HG03342 (cell line): ENCODE measurements at regions not wholly inside any gene's neighbourhood (a gene's known extent, or its start where the extent isn't known, plus 50 kb on each side); places are given as distances from the start of the nearest gene placed in this dataset.

Experiments
- ATAC-seq: cut with Tn5 transposase; IDR thresholded peaks from one replicate; pipeline ENCODE4 v1.9.1; 2021; ENCODE audit warnings: mild to moderate bottlenecking, moderate library complexity; ENCODE audit not compliant: unreplicated experiment

DNA sequence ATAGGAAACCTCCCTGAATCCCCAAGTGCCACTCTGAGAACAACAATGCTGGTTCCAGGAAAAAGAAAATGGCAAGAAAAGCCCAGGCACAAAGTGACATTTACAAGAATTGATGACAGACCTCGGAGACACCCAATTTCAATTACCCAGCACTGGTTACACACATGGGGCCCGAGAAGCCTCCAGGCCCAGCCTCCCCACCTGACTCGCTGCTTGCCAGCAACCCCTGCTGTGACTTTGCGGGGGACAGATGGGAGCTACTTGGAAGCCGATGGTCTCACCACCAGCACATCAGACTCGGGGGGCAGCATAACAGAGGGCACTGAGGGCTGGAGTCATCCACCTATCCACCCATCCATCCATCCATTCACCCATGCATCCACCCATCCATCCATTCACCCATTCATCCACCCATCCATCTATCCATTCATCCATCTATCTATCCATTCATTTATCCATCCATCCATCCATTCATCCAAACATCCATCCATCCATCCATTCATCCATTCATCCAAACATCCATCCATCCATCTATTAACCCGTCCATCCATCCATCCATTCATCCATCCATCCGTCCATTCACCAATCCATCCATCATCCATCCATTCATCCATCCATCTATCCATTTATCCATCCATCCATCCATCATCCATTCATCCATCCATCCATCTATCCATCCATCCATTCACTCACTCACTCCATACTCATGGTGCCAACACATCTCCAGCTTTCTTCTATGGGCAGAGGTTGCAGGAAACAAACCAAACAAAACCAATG lies 567.6 kb downstream of the BRD1 start:
- ATAC-seq = no peak

GRCh38 chr22:49258107-49259010 lies 569.3 kb downstream of the BRD1 start:
- no peak for ATAC-seq

DNA sequence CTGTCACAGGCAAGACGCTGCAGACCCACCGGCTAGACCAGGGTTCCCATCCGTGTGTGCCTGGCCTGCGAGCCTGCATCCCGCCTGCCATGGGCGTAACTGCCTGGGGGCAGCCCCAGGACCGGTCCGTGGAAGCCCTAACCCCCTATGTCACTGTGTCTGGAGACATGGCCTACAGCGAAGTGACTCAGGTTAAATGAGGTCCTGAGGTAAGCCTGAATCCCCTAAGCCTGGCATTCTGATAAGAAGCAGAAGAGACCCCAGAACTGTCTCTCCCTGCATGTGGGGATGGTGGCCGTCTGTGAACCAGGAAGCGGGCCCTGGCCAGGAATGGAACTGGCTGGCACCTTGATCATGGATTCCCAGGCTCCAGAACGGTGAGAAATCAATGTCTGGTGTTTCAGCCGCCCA lies 570.1 kb downstream of the BRD1 start:
- no peak for ATAC-seq

DNA sequence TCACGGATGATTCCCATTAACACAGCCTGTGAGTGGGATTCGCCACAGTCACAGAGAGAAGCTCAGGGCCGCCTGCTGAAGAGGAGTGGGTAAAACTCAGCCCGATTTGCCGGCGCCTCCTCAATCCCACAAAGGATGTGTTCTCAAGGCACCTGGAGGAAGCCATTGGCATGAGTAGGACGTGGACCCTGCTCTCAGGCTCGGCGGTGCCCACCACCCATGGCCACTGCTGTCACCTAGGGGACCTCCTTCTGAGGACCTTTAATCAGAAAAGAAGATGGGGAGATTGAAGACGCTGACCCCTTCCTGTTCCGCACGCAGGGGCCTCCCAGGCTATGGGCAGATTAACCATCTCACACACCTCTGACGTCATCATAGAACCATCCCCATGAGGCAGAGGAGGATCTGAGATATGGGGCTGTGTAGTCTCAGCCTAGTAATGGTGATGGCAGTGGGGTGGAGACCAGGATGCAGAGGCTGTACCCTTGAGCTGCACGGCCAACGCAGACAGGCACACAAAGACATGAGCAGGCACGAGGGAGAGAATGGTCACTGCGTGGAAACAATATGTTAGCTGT lies 571.8 kb downstream of the BRD1 start:
- no peak for ATAC-seq

DNA sequence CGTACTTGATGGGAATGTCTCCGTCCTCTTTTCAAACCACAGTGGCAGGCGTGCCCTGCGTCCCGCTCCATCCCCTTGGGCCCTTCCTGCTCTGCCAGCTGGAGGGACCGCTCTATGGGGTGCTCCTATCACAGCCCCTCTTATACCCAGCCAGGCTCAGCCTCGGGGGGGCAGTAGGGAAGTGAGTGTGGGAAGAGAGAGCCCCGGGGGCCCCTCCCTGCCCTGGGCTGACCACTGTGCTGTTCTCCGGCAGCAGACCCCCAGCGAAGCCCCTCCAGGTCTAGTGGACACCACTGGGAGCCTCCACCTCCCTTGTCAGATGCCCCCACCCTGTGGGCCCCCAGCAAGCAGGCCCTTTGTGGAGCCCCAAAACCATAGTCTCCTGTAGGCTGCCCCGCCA lies 572.5 kb downstream of the BRD1 start:
- ATAC-seq = no peak

- ATAC-seq = no peak
Measured at GRCh38 chr22:49253656-49254055, 574.0 kb downstream of the BRD1 start.

- ATAC-seq = no peak
Measured at GRCh38 chr22:49251371-49251770, 576.3 kb downstream of the BRD1 start.

- ATAC-seq = no peak
Measured at GRCh38 chr22:49247194-49247924, 580.3 kb downstream of the BRD1 start.

- no peak for ATAC-seq
Measured at GRCh38 chr22:49244466-49245420, 582.9 kb downstream of the BRD1 start.

DNA sequence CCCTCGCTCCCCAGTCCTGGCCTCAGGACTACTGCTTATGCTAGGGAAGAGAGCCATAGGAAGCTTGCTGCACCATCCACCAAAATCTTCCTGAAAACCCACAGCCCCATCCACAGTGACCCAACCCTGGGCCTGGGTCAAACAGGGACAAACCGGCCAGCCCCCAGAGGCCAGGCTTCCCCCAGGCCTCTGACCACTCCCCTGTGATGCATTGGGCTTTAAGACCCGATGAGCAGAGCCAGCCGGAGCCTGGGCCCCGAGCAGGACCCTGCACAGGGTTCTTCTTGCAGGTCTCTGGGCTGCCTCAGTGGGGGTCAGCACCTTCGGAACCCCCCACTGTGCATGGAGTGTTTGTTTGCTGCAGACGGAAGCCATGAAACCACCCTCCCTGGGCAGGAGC lies 583.7 kb downstream of the BRD1 start:
- ATAC-seq = no peak

GRCh38 chr22:49243335-49243734 lies 584.3 kb downstream of the BRD1 start:
- ATAC-seq = no peak

- no peak for ATAC-seq
Measured at GRCh38 chr22:49242480-49242879, 585.2 kb downstream of the BRD1 start.

GRCh38 chr22:49241174-49241851 lies 586.4 kb downstream of the BRD1 start:
- ATAC-seq = no peak

DNA sequence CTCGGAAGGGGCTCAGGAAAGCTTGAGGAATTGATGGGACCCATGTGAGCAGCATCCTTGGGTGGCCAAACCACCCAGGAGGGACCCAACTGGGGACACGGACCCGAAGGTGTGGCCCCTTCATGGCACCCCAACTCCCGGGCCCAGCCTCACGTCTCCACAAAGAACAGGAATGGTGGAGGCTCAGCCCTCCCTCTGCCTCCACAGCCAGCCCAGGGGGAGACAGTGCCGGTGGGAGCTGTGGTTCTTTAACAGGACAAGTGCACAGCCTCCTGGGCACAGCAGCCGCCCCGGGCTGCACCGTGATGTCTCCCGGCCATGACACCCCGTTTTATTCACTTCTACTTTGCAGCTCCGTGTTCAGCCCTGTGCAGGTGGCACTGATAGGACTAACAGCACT lies 587.2 kb downstream of the BRD1 start:
- ATAC-seq = no peak

DNA sequence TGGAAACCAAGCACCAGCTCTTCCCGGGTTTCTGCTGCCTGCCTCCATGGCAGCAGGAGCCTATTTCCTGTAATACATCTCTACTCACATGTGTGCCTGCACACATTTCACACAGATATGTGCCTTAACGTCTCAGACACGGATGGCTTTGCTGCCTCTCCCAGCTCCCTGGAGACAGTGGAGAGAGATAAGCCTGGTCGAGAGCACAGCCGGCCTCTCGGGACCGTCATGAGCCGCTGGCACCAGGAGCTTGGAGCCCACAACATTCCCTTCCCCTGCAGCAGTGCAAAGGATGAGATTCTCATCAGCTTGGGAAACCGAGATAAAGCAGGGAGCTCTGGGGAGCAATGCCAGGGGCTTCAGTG lies 587.7 kb downstream of the BRD1 start:
- no peak for ATAC-seq

DNA sequence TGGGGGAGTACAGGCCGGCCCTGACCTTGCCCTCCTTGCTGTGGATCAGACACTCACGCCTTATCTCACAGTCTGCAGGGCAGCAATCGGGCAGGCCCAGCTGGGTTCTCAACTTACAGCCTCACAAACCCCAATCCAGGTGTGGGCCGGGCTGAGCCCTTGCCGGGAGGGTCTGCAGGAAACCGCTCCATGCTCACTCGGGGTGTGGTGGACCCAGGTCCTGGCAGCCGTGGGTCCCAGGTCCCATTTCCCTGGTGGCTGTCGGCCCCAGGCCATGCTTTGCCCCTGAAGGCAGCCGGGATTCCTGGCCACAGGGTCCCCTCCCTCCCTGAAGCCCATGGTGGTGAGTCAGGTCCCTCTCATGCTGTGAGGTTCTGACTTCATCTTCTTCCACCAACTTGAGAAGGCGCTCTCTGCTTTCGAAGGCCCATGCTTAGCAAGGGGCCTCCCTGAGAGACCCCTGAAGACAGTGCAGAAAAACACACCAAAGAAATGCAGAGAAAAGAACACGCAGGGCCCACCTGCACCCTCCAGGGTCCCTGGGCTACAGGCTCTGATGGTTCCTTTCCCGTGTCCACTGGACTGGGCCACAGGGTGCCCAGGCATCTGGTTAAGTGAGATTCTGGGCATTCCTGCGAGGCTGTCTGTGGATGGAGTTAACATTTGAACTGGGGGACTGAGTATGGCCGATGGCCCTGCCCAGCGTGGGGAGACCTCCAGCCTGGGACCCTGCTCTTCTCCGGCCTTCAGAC lies 588.2 kb downstream of the BRD1 start:
- ATAC-seq = no peak

GRCh38 chr22:49238181-49239141 lies 589.2 kb downstream of the BRD1 start:
- no peak for ATAC-seq

DNA sequence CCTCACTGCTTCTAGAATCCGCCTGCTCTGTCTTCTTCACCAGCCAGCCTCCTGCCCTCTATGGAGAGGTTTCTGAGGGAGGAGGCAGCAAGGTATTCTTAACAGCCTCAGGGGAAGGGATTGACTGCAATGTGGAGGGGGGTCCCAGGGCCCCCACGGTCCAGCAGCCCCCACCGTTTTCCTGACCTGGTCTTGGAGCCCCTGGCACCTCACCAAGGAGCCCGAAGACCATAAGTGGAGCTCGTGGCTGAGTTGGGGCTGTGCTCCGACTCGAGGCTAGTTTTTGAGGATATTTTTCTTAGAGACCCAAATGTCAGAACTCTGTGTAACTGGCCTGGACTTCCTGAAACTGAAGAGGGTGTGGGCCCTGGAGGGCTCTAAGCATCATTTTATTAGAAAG lies 590.0 kb downstream of the BRD1 start:
- ATAC-seq = no peak
